Endothelial cell of umbilical vein (primary cell): ENCODE measurements at regions not wholly inside any gene's neighbourhood (a gene's known extent, or its start where the extent isn't known, plus 50 kb on each side); places are given as distances from the start of the nearest gene placed in this dataset.

Experiments
- BruUV-seq: library from RNA; stranded (reverse); fragments of 400-500 nt; replicated peaks from 2 replicates; lab custom pipeline; 2021; lab: Mats Ljungman, UMichigan
- CTCF ChIA-PET: fragments of 300-600, 350-600 bp; sonication (Branson Sonifier 250); formaldehyde crosslinking; loops from one replicate; lab custom pipeline; 2021; ENCODE audit warnings: antibody characterized with exemption, inconsistent platforms; lab: Charles Lee
- POLR2A ChIA-PET: fragments of 300-600, 350-600 bp; sonication (Branson Sonifier 250); formaldehyde crosslinking; loops from one replicate; lab custom pipeline; 2021; ENCODE audit warnings: antibody characterized with exemption, inconsistent platforms; lab: Charles Lee
- DNase-seq: peaks from one replicate; pipeline ENCODE4 v3.0.0-alpha.2; 2011; ENCODE audit warnings: low read depth, low spot score
- FAIRE-seq: peaks from 2 replicates; lab custom pipeline; 2011; peaks lifted over from hg19 to GRCh38; lab: Jason Lieb, UNC
- H2AFZ ChIP-seq: 2 replicates; pipeline ENCODE4 v1.6.0; 2012; ENCODE audit warnings: low read depth, low read length, control low read depth, inconsistent platforms
- H3K27ac ChIP-seq: 2 replicates; pipeline ENCODE4 v1.5.1; 2011; ENCODE audit warnings: low read depth, mild to moderate bottlenecking, control low read depth, low read length, moderate library complexity; ENCODE audit not compliant: insufficient read depth
- H3K27me3 ChIP-seq, 2 experiments: 2 replicates each; pipeline versions ENCODE4 v1.6.0 to v1.6.1; 2011; ENCODE audit warnings: low read length in 2 of 2, mixed read lengths in 1 of 2; ENCODE audit not compliant: control insufficient read depth in 2 of 2, insufficient read depth in 2 of 2
- H3K36me3 ChIP-seq, 2 experiments: 2 replicates in 1 of 2; 3 replicates in 1 of 2; pipeline ENCODE4 v1.5.1; 2011; ENCODE audit warnings: low read length in 2 of 2, mild to moderate bottlenecking in 1 of 2, moderate library complexity in 1 of 2; ENCODE audit not compliant: control insufficient read depth in 2 of 2, insufficient read depth in 2 of 2; ENCODE audit errors: extremely low read depth in 1 of 2
- H3K4me1 ChIP-seq: 3 replicates; pipeline ENCODE4 v1.5.1; 2011; ENCODE audit warnings: mild to moderate bottlenecking, low read length; ENCODE audit not compliant: control insufficient read depth, insufficient read depth; ENCODE audit errors: extremely low read depth
- H3K4me2 ChIP-seq: 2 replicates; pipeline ENCODE4 v1.6.1; 2011; ENCODE audit warnings: low read length, control low read depth, mixed read lengths; ENCODE audit not compliant: insufficient read depth
- H3K4me3 ChIP-seq, 3 experiments: fragments of 200-600 bp in 1 of 3; sonication (generic), shearing (Covaris generic) in 1 of 3; replicated peaks in 1 of 3; 2 replicates each; pipeline ENCODE4 v1.5.1; 2011 to 2016; ENCODE audit warnings: control low read depth in 3 of 3, low read length in 3 of 3, mild to moderate bottlenecking in 2 of 3, inconsistent platforms in 1 of 3, low read depth in 1 of 3, moderate library complexity in 1 of 3; ENCODE audit not compliant: insufficient read depth in 1 of 3
- H3K79me2 ChIP-seq: 2 replicates; pipeline ENCODE4 v1.6.0; 2012; ENCODE audit warnings: low read length, inconsistent platforms; ENCODE audit not compliant: control insufficient read depth, insufficient read depth
- H3K9ac ChIP-seq: replicated peaks from 2 replicates; pipeline ENCODE3; 2011; ENCODE audit warnings: low read length, control low read depth; ENCODE audit not compliant: insufficient read depth; ENCODE audit errors: extremely low read depth
- H3K9me1 ChIP-seq: replicated peaks from 3 replicates; pipeline ENCODE4 v1.6.0; 2011; ENCODE audit warnings: mild to moderate bottlenecking, low read length; ENCODE audit not compliant: control insufficient read depth, insufficient read depth; ENCODE audit errors: extremely low read depth
- H3K9me3 ChIP-seq: replicated peaks from 2 replicates; pipeline ENCODE4 v1.5.1; 2012; ENCODE audit warnings: low read length, inconsistent platforms; ENCODE audit not compliant: control insufficient read depth, insufficient read depth
- H4K20me1 ChIP-seq: replicated peaks from 2 replicates; pipeline ENCODE3; 2011; ENCODE audit warnings: mild to moderate bottlenecking, low read length; ENCODE audit not compliant: control insufficient read depth, insufficient read depth; ENCODE audit errors: extremely low read depth
- EZH2 ChIP-seq: IDR thresholded peaks from 2 replicates; pipeline ENCODE4 v1.6.1; 2012; ENCODE audit warnings: borderline replicate concordance, low read depth, mild to moderate bottlenecking, moderate library complexity, low read length, inconsistent platforms; ENCODE audit not compliant: severe bottlenecking
- FOS ChIP-seq: IDR thresholded peaks from 2 replicates; pipeline ENCODE4 v1.6.1; 2011; ENCODE audit warnings: mild to moderate bottlenecking, low read length, moderate library complexity, borderline replicate concordance; ENCODE audit not compliant: insufficient read depth
- GATA2 ChIP-seq: IDR thresholded peaks from 2 replicates; pipeline ENCODE4 v1.7.0; 2011; ENCODE audit warnings: low read depth, mild to moderate bottlenecking, moderate library complexity, mixed read lengths, low read length; ENCODE audit not compliant: insufficient read length, insufficient read depth
- JUN ChIP-seq: IDR thresholded peaks from 2 replicates; pipeline ENCODE4 v1.6.1; 2011; ENCODE audit warnings: borderline replicate concordance, low read depth; ENCODE audit not compliant: insufficient read length, insufficient read depth
- MYC ChIP-seq: IDR thresholded peaks from one replicate; pipeline ENCODE4 v1.6.1; 2011; ENCODE audit warnings: mild to moderate bottlenecking, low read depth, low read length
- POLR2A ChIP-seq: IDR thresholded peaks from 2 replicates; pipeline ENCODE4 v1.6.1; 2012; ENCODE audit warnings: low read depth, mild to moderate bottlenecking, control low read depth, low read length
- POLR2AphosphoS5 ChIP-seq: IDR thresholded peaks from 2 replicates; pipeline ENCODE4 v1.6.1; 2012; ENCODE audit warnings: low read depth, mild to moderate bottlenecking, control low read depth, low read length, moderate library complexity; ENCODE audit not compliant: insufficient read depth
- dilution Hi-C: fragments of 300-500 bp; cut with MboI; formaldehyde crosslinking; loops from one replicate; pipeline ENCODE4 v1.15.0; 2019; ENCODE audit warnings: low sequenced_read_pairs; ENCODE audit not compliant: extremely low pct_ligation_motif_present
- intact Hi-C: fragments of 100-400 bp; cut with micrococcal nuclease; formaldehyde crosslinking; loops from one replicate; pipeline ENCODE4 v1.10.0; 2022
- TF ChIP-seq, protein P1 (sequence below), 2 donors: IDR thresholded peaks; 1 replicate in 1 of 2; 2 replicates in 1 of 2; pipeline ENCODE4 v1.5.1; 2011; ENCODE audit warnings: low read length in 2 of 2, mild to moderate bottlenecking in 2 of 2, moderate library complexity in 2 of 2, control low read depth in 1 of 2, inconsistent platforms in 1 of 2, low read depth in 1 of 2; ENCODE audit not compliant: insufficient read depth in 1 of 2; ENCODE audit errors: extremely low read depth in 1 of 2
- TF ChIP-seq, protein P2 (sequence below): IDR thresholded peaks from 2 replicates; pipeline ENCODE4 v1.6.1; 2011; ENCODE audit not compliant: insufficient read depth, insufficient read length

DNA sequence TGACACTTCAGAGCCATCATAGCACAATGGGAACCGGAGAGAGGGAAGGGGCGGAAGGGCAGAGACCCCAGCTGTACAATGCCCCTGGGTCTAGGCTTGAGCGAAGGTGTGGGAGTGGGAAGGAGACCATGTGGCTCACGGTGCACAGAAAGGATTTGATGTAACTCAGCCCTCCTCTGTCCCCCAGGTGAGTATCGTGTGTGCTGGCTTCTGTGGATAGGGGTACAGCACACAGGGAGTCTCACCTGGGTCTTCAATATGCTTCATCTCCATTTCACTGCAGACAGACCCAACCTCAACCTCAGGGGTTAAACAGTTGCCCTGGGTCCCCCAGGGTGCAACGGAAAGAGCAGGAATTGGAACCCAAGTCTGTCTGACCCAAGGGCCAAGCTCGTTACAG, 122.2 kb downstream of the CDH26 start:
- BruUV-seq = no TSS peak
- H3K4me2 ChIP-seq = no peak overlapping the region
- dilution Hi-C loops (no loop called here), intact Hi-C loops (no loop called here)
- no peaks in the 10 kb centered on the region for H4K20me1 ChIP-seq
- H2AFZ ChIP-seq = no peak overlapping the region
- no peak overlapping the region for H3K9ac ChIP-seq
- no peaks in the 10 kb centered on the region for H3K4me1 ChIP-seq
- CTCF ChIA-PET = no interaction called here
- H3K79me2 ChIP-seq = no peaks in the 10 kb centered on the region
- no peaks in the 10 kb centered on the region for H3K36me3 ChIP-seq
- DNase-seq = no peak
- no peaks in the 10 kb centered on the region for H3K9me1 ChIP-seq
- TF ChIP-seq JUN = no peak
- no peak for TF ChIP-seq EZH2
- TF ChIP-seq FOS = no peak
- TF ChIP-seq, protein P1, sequence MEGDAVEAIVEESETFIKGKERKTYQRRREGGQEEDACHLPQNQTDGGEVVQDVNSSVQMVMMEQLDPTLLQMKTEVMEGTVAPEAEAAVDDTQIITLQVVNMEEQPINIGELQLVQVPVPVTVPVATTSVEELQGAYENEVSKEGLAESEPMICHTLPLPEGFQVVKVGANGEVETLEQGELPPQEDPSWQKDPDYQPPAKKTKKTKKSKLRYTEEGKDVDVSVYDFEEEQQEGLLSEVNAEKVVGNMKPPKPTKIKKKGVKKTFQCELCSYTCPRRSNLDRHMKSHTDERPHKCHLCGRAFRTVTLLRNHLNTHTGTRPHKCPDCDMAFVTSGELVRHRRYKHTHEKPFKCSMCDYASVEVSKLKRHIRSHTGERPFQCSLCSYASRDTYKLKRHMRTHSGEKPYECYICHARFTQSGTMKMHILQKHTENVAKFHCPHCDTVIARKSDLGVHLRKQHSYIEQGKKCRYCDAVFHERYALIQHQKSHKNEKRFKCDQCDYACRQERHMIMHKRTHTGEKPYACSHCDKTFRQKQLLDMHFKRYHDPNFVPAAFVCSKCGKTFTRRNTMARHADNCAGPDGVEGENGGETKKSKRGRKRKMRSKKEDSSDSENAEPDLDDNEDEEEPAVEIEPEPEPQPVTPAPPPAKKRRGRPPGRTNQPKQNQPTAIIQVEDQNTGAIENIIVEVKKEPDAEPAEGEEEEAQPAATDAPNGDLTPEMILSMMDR (IDR thresholded peaks at IDR 0.05; ENCODE audit: extremely low read depth in 1 of 2, insufficient read depth in 1 of 2, low read depth in 1 of 2, low read length in 2 of 2) = no peak
- no peak for TF ChIP-seq GATA2
- TF ChIP-seq, protein P2, sequence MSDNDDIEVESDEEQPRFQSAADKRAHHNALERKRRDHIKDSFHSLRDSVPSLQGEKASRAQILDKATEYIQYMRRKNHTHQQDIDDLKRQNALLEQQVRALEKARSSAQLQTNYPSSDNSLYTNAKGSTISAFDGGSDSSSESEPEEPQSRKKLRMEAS = no peak
- no peak for TF ChIP-seq POLR2AphosphoS5
- TF ChIP-seq POLR2A = no peak
- TF ChIP-seq MYC = no peak
- H3K27ac ChIP-seq = no peak overlapping the region
- H3K27me3 ChIP-seq = no peaks in the 10 kb centered on the region
- H3K9me3 ChIP-seq = peaks cover 5% of the 10 kb centered on the region
- POLR2A ChIA-PET = no interaction called here
- no peak overlapping the region for H3K4me3 ChIP-seq
- no peak for FAIRE-seq
